ENCODE measurements at regions not wholly inside any gene's neighbourhood (a gene's known extent, or its start where the extent isn't known, plus 50 kb on each side); places are given as distances from the start of the nearest gene placed in this dataset.
A peak's percentile ranks its signal among the peaks of the same experiment; 100 is the strongest.

- Histone ChIP-seq H4K20me1 (ENCODE audit: insufficient read depth) (no peaks in the 10 kb centered on the region), H3K79me2 (ENCODE audit: insufficient read depth) (no peaks in the 10 kb centered on the region), H2AFZ (ENCODE audit: low read depth) (no peak overlapping the region), H3K27ac (ENCODE audit: low read depth in 2 of 2, low read length in 1 of 2) (no peak overlapping the region), H3F3A (replicated peaks; ENCODE audit: insufficient read depth) (no peaks in the 10 kb centered on the region), H3K4me2 (no peak overlapping the region), H3K9me2 (no peaks in the 10 kb centered on the region), H3K27me3 (ENCODE audit: insufficient read depth) (no peaks in the 10 kb centered on the region), H3K9ac (no peak overlapping the region), H3K9me3 (no peaks in the 10 kb centered on the region), H3K36me3 (replicated peaks in 1 of 2; ENCODE audit: control insufficient read depth in 1 of 2, insufficient read depth in 2 of 2, low read length in 1 of 2) (no peaks in the 10 kb centered on the region), H3K4me1 (ENCODE audit: control insufficient read depth in 1 of 2, insufficient read depth in 2 of 2, low read depth in 1 of 2, low read length in 1 of 2) (peaks cover 0 to 9% of the 10 kb centered on the region in 2 experiments; a peak in 1 of 4 replicates), H3K4me3 (ENCODE audit: low read depth in 2 of 2, low read length in 1 of 2) (peak overlapping the region in 1 of 2 experiments; percentile 38; a peak in 1 of 4 replicates)
- TF ChIP-seq RAD21 (IDR thresholded peaks at IDR 0.05; ENCODE audit: low read length) (peak; percentile 95), SMC3 (IDR thresholded peaks at IDR 0.05; ENCODE audit: low read depth, low read length) (peak; percentile 80), TCF12 (IDR thresholded peaks at IDR 0.05) (no peak), MEF2A (IDR thresholded peaks at IDR 0.05; ENCODE audit: borderline replicate concordance, low read depth) (no peak)
- TF ChIP-seq, protein P1, sequence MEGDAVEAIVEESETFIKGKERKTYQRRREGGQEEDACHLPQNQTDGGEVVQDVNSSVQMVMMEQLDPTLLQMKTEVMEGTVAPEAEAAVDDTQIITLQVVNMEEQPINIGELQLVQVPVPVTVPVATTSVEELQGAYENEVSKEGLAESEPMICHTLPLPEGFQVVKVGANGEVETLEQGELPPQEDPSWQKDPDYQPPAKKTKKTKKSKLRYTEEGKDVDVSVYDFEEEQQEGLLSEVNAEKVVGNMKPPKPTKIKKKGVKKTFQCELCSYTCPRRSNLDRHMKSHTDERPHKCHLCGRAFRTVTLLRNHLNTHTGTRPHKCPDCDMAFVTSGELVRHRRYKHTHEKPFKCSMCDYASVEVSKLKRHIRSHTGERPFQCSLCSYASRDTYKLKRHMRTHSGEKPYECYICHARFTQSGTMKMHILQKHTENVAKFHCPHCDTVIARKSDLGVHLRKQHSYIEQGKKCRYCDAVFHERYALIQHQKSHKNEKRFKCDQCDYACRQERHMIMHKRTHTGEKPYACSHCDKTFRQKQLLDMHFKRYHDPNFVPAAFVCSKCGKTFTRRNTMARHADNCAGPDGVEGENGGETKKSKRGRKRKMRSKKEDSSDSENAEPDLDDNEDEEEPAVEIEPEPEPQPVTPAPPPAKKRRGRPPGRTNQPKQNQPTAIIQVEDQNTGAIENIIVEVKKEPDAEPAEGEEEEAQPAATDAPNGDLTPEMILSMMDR (IDR thresholded peaks at IDR 0.05): peak; percentile 62
- CTCF ChIA-PET: interaction anchor here (0.6 to 2.9 kb wide), 51 partner anchors 9 to 884 kb away, joined by 3 to 53 read pairs (median 4); no protein-coding TSS in a partner anchor
- DNase-seq: peak; percentile 60
- POLR2A ChIA-PET: no interaction called here
These were observed 80.5 kb downstream of the SMPDL3A start for GRCh38 chr6:122869437-122870024.

DNA sequence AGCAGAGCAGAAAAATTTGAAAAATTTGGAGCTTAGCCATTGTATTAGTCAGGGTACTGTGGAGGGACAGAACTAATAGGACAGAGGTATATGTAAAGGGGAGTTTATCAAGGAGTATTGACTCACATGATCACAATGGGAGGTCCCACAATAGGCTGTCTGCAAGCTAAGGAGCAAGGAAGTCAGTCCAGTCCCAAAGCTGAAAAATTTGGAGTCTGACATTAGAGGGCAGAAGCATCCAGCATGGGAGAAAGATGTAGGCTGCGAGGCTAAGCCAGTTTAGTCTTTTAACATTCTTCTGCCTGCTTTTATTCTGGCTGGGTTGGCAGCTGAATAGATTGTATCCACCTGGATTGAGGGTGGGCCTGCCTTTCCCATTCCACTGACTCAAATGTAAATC, 82.0 kb downstream of the SMPDL3A start:
- H2AFZ ChIP-seq (ENCODE audit: low read depth): no peak overlapping the region
- H3K79me2 ChIP-seq (ENCODE audit: insufficient read depth): no peaks in the 10 kb centered on the region
- ChIA-PET POLR2A (no interaction called here), CTCF (interaction anchor here (1.1 to 1.4 kb wide), 2 partner anchors 447 to 448 kb away, joined by 3 to 4 read pairs; no protein-coding TSS in a partner anchor)
- TF ChIP-seq RCOR1 (IDR thresholded peaks at IDR 0.05; ENCODE audit: low read length) (no peak), GABPA (IDR thresholded peaks at IDR 0.05; ENCODE audit: low read depth) (no peak), RAD21 (IDR thresholded peaks at IDR 0.05; ENCODE audit: low read length) (no peak), TCF12 (IDR thresholded peaks at IDR 0.05) (no peak), TAF1 (IDR thresholded peaks at IDR 0.05; ENCODE audit: borderline replicate concordance, low read depth, low read length) (no peak), CHD2 (IDR thresholded peaks at IDR 0.05; ENCODE audit: low read length, partially characterized antibody) (no peak)
- H3K4me1 ChIP-seq (ENCODE audit: control insufficient read depth in 1 of 2, insufficient read depth in 2 of 2, low read depth in 1 of 2, low read length in 1 of 2): peaks cover 0 to 9% of the 10 kb centered on the region in 2 experiments; a peak in 1 of 4 replicates
- no peak overlapping the region for H3K4me3 ChIP-seq (ENCODE audit: low read depth in 2 of 2, low read length in 1 of 2)
- no peaks in the 10 kb centered on the region for H4K20me1 ChIP-seq (ENCODE audit: insufficient read depth)
- H3K9ac ChIP-seq: no peak overlapping the region
- H3K9me3 ChIP-seq: no peaks in the 10 kb centered on the region
- no peak for DNase-seq
- H3K4me2 ChIP-seq: no peak overlapping the region
- WGBS (ENCODE audit: low lambda C conversion rate): 17% methylated on average over 1 of the region's 1 CpG
- no peaks in the 10 kb centered on the region for H3F3A ChIP-seq (replicated peaks; ENCODE audit: insufficient read depth)
- H3K27me3 ChIP-seq (ENCODE audit: insufficient read depth): no peaks in the 10 kb centered on the region
- no peaks in the 10 kb centered on the region for H3K36me3 ChIP-seq (replicated peaks in 1 of 2; ENCODE audit: control insufficient read depth in 1 of 2, insufficient read depth in 2 of 2, low read length in 1 of 2)
- H3K9me2 ChIP-seq: no peaks in the 10 kb centered on the region
- H3K27ac ChIP-seq (ENCODE audit: low read depth in 2 of 2, low read length in 1 of 2): no peak overlapping the region

DNA sequence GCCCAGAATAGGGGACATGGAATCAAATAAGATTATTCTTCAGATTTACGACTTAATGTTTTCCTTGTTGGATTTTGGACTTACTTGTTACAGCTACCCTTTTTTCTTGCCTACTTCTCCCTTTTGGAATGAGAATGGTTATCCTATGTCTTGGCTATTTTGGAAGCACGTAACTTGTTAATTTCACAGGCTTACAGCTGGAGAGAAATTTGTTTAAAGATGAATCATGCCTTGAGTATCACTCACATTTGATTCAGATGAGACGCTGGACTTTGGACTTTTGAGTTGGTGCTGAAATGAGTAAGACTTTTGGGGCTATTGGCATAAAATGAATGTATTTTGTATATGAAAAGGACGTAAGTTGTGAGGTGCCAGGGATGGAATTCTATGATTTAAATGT, 83.3 kb downstream of the SMPDL3A start:
- no peak for DNase-seq
- no peak overlapping the region for H3K4me3 ChIP-seq (ENCODE audit: low read depth in 2 of 2, low read length in 1 of 2)
- CTCF ChIA-PET: interaction anchor here (1.3 kb wide), 1 partner anchor 843 kb away, joined by 5 read pairs; no protein-coding TSS in a partner anchor
- H3K9me2 ChIP-seq: no peaks in the 10 kb centered on the region
- no peaks in the 10 kb centered on the region for H3K9me3 ChIP-seq
- no peaks in the 10 kb centered on the region for H3F3A ChIP-seq (replicated peaks; ENCODE audit: insufficient read depth)
- H2AFZ ChIP-seq (ENCODE audit: low read depth): no peak overlapping the region
- no peak overlapping the region for H3K9ac ChIP-seq
- H3K27me3 ChIP-seq (ENCODE audit: insufficient read depth): no peaks in the 10 kb centered on the region
- WGBS (ENCODE audit: low lambda C conversion rate): 16% methylated on average over 4 of the region's 4 CpGs
- H3K27ac ChIP-seq (ENCODE audit: low read depth in 2 of 2, low read length in 1 of 2): no peak overlapping the region
- no peak overlapping the region for H3K4me2 ChIP-seq
- no peaks in the 10 kb centered on the region for H3K79me2 ChIP-seq (ENCODE audit: insufficient read depth)
- POLR2A ChIA-PET: interaction anchor here (0.6 kb wide), 1 partner anchor 529 kb away, joined by 3 read pairs; no protein-coding TSS in a partner anchor
- no peaks in the 10 kb centered on the region for H4K20me1 ChIP-seq (ENCODE audit: insufficient read depth)
- H3K4me1 ChIP-seq (ENCODE audit: control insufficient read depth in 1 of 2, insufficient read depth in 2 of 2, low read depth in 1 of 2, low read length in 1 of 2): peaks cover 0 to 9% of the 10 kb centered on the region in 2 experiments; a peak in 1 of 4 replicates
- no peaks in the 10 kb centered on the region for H3K36me3 ChIP-seq (replicated peaks in 1 of 2; ENCODE audit: control insufficient read depth in 1 of 2, insufficient read depth in 2 of 2, low read length in 1 of 2)
- TF ChIP-seq, protein P2, sequence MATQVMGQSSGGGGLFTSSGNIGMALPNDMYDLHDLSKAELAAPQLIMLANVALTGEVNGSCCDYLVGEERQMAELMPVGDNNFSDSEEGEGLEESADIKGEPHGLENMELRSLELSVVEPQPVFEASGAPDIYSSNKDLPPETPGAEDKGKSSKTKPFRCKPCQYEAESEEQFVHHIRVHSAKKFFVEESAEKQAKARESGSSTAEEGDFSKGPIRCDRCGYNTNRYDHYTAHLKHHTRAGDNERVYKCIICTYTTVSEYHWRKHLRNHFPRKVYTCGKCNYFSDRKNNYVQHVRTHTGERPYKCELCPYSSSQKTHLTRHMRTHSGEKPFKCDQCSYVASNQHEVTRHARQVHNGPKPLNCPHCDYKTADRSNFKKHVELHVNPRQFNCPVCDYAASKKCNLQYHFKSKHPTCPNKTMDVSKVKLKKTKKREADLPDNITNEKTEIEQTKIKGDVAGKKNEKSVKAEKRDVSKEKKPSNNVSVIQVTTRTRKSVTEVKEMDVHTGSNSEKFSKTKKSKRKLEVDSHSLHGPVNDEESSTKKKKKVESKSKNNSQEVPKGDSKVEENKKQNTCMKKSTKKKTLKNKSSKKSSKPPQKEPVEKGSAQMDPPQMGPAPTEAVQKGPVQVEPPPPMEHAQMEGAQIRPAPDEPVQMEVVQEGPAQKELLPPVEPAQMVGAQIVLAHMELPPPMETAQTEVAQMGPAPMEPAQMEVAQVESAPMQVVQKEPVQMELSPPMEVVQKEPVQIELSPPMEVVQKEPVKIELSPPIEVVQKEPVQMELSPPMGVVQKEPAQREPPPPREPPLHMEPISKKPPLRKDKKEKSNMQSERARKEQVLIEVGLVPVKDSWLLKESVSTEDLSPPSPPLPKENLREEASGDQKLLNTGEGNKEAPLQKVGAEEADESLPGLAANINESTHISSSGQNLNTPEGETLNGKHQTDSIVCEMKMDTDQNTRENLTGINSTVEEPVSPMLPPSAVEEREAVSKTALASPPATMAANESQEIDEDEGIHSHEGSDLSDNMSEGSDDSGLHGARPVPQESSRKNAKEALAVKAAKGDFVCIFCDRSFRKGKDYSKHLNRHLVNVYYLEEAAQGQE (IDR thresholded peaks at IDR 0.05; ENCODE audit: low read depth, low read length): no peak
- TF ChIP-seq PBX3 (IDR thresholded peaks at IDR 0.05): no peak
- no peak for TF ChIP-seq POLR2AphosphoS5 (IDR thresholded peaks at IDR 0.05; ENCODE audit: low read depth, low read length)
- no peak for TF ChIP-seq NRF1 (IDR thresholded peaks at IDR 0.05; ENCODE audit: low read depth, low read length)
- no peak for TF ChIP-seq RCOR1 (IDR thresholded peaks at IDR 0.05; ENCODE audit: low read length)
- TF ChIP-seq RXRA (IDR thresholded peaks at IDR 0.05; ENCODE audit: borderline replicate concordance, low read depth): no peak
- no peak for TF ChIP-seq GATA2 (CRISPR knock-in tag; IDR thresholded peaks at IDR 0.05)
- no peak for TF ChIP-seq EP300 (IDR thresholded peaks at IDR 0.05; ENCODE audit: borderline replicate concordance in 1 of 2, low read depth in 1 of 2, low read length in 1 of 2)
- no peak for TF ChIP-seq TCF12 (IDR thresholded peaks at IDR 0.05)

Measured in SK-N-SH (cell line).